ENCODE measurements at regions not wholly inside any gene's neighbourhood (a gene's known extent, or its start where the extent isn't known, plus 50 kb on each side); places are given as distances from the start of the nearest gene placed in this dataset.

- H3K4me3 ChIP-seq = no peak overlapping the region
- H3K27me3 ChIP-seq = no peaks in the 10 kb centered on the region
- intact Hi-C loops (cut with DNase I; ENCODE audit: low total_unique reads) = no loop called here
- no peaks in the 10 kb centered on the region for H3K9me3 ChIP-seq
- no peak overlapping the region for H3K27ac ChIP-seq
- DNase-seq (ENCODE audit: low spot score in 2 of 2) = no peak
- no peaks in the 10 kb centered on the region for H3K36me3 ChIP-seq
- H3K4me1 ChIP-seq = no peaks in the 10 kb centered on the region
- TF ChIP-seq POLR2AphosphoS5 (IDR thresholded peaks at IDR 0.05) = no peak
- no peak for TF ChIP-seq POLR2A (IDR thresholded peaks at IDR 0.05)
- no peak for TF ChIP-seq CTCF (IDR thresholded peaks at IDR 0.05)
Measured at GRCh38 chr15:58355382-58355971, 76.3 kb upstream of the LIPC start.

- no peaks in the 10 kb centered on the region for H3K4me1 ChIP-seq
- no peaks in the 10 kb centered on the region for H3K9me3 ChIP-seq
- intact Hi-C loops (cut with DNase I; ENCODE audit: low total_unique reads) = no loop called here
- no peak overlapping the region for H3K4me3 ChIP-seq
- no peaks in the 10 kb centered on the region for H3K27me3 ChIP-seq
- no peaks in the 10 kb centered on the region for H3K36me3 ChIP-seq
- DNase-seq (ENCODE audit: low spot score in 2 of 2) = no peak
- TF ChIP-seq CTCF (IDR thresholded peaks at IDR 0.05) (no peak), POLR2AphosphoS5 (IDR thresholded peaks at IDR 0.05) (no peak), POLR2A (IDR thresholded peaks at IDR 0.05) (no peak)
- H3K27ac ChIP-seq = no peak overlapping the region
Measured at GRCh38 chr15:58355973-58356372, 75.8 kb upstream of the LIPC start.

GRCh38 chr15:58357529-58358476 lies 74.0 kb upstream of the LIPC start:
- Histone ChIP-seq H3K36me3 (no peaks in the 10 kb centered on the region), H3K4me3 (no peak overlapping the region), H3K27ac (no peak overlapping the region), H3K9me3 (no peaks in the 10 kb centered on the region), H3K27me3 (no peaks in the 10 kb centered on the region), H3K4me1 (no peaks in the 10 kb centered on the region)
- intact Hi-C loops (cut with DNase I; ENCODE audit: low total_unique reads) = no loop called here
- no peak for TF ChIP-seq POLR2AphosphoS5 (IDR thresholded peaks at IDR 0.05)
- no peak for TF ChIP-seq CTCF (IDR thresholded peaks at IDR 0.05)
- no peak for TF ChIP-seq POLR2A (IDR thresholded peaks at IDR 0.05)
- no peak for DNase-seq (ENCODE audit: low spot score in 2 of 2)

GRCh38 chr15:58360421-58361090 lies 71.2 kb upstream of the LIPC start:
- Histone ChIP-seq H3K9me3 (no peaks in the 10 kb centered on the region), H3K27ac (no peak overlapping the region), H3K36me3 (no peaks in the 10 kb centered on the region), H3K4me3 (no peak overlapping the region), H3K4me1 (no peaks in the 10 kb centered on the region), H3K27me3 (no peaks in the 10 kb centered on the region)
- TF ChIP-seq POLR2AphosphoS5 (IDR thresholded peaks at IDR 0.05) = no peak
- no peak for TF ChIP-seq CTCF (IDR thresholded peaks at IDR 0.05)
- TF ChIP-seq POLR2A (IDR thresholded peaks at IDR 0.05) = no peak
- DNase-seq (ENCODE audit: low spot score in 2 of 2) = no peak
- intact Hi-C loops (cut with DNase I; ENCODE audit: low total_unique reads) = no loop called here

Measured in breast epithelium (tissue), 4 donors.